Stimulated activated CD4-positive, alpha-beta T cell treated with anti-CD3 and anti-CD28 coated beads, Interleukin-2, amount 100 ng/mL, for 4 hours (primary cell): ENCODE measurements at regions not wholly inside any gene's neighbourhood (a gene's known extent, or its start where the extent isn't known, plus 50 kb on each side); places are given as distances from the start of the nearest gene placed in this dataset.

Experiments used
- DNase-seq: peaks from one replicate; pipeline ENCODE4 v3.0.0-alpha.2; 2020; ENCODE audit warnings: low read depth

DNA sequence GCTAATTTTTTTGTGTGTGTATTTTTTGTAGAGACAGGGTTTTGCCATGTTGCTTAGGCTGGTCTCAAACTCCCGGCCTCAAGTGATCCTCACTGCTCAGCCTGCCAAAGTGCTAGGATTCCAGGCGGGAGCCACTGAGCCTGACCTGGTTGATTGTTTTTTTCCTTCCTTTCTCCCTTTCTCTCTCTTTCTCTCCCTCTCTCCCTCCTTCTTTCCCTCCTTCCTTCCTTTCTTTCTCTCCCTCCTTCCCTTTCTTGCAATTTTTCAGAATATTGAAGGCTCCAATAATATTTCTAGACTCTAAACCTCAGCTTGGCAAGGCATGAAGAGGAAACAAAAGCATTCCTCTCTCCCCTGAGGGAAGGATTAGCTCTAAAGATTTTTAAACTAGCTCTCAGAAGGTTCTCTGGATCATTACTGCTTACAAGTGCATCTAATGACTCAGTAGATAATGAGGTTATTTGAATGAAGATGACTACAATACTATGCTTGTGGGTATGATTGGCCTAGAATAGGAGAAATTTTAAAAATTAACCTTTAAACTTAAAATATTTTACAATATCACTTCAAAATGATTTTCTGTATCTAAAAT is 68.5 kb upstream of the GADD45A start:
- no peak for DNase-seq

DNA sequence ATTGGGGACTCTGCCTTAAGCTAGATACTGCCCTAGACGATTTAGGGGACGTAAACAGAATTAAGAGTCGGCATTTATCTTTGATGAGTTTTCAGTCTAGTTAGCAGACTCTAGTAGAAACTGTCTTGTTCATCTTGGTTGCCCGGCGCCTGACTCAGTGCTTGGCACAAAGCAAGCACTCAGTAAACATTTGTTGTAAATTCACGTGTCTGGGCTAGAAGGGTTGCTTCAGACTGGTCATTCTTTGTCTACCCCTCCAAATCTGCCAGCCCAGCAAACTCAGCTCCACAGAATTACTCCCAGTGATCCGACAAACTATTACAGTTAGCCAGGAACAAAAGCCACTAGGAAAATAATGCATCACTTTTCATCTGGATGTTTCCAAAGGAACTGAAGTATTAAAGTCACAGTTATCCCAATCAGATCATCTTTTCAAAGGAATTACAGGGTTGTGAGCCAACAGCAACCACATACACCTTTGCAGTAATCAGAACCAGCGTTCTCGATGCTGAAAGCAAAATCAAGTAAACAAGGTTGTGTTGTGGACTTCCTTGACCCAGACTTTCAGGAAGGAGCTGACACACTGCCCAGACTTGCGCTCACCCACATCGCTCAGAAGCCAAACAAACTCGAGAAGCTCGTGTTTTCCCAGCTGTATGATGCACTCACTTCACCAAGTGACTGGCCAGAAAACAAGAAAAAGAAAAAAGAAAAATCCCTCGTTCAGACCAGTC is 66.5 kb upstream of the GADD45A start:
- no peak for DNase-seq

DNA sequence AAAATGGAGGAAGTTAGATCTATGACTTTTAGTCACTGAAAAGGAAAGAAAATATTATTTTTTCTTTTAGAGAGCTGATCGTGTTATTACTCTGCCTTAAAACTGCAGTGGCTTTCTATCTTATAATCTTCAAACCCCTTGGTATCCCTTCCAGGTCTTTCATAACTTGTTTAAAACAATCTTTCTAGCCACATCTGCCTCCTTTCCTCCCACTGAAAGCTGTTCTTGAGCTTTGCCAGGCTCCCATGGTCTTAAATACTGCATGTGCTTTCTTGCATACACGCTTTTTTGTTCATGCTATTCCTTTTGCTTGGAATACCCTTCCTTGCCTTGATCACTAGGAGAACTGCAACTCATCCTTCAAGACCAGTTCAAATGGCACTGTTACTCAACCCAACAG is 65.9 kb upstream of the GADD45A start:
- no peak for DNase-seq

DNA sequence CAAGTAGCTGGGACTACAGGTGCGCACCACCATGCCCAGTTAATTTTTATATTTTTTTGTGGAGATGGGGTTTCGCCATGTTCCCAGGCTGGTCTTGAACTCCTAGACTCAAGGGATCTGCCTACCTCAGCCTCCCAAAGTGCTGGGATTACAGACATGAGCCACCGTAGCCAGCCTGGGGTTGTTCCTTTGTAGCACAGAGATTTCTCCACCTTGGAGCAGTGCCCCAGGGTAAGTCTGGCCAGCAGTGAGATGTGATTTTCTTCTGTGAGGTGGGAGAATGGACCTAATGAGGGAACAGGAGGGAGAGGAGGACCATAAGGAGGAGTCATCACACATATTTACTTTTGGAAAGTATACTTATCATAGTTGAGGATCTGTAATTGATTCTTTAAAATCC is 61.1 kb upstream of the GADD45A start:
- DNase-seq = no peak

DNA sequence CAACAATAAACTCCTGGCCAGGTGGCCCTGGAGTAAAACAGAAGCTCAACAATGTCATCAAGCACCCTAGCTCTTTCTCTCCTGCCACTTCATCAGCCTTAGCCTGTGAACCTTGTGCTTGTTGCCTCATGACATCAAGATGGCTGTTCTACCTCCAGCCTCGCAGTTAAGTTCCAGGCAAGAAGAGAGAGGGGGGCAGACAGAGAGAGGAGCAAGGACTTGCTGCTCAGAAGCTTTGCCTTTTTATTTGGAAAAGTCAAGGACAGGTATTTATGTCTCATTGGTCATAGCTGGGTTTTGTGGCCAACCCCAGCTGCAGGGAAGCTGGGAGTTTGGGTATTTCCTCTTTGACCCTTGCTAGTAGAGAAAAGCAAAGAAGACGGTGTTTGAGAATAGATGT is 60.3 kb upstream of the GADD45A start:
- no peak for DNase-seq

DNA sequence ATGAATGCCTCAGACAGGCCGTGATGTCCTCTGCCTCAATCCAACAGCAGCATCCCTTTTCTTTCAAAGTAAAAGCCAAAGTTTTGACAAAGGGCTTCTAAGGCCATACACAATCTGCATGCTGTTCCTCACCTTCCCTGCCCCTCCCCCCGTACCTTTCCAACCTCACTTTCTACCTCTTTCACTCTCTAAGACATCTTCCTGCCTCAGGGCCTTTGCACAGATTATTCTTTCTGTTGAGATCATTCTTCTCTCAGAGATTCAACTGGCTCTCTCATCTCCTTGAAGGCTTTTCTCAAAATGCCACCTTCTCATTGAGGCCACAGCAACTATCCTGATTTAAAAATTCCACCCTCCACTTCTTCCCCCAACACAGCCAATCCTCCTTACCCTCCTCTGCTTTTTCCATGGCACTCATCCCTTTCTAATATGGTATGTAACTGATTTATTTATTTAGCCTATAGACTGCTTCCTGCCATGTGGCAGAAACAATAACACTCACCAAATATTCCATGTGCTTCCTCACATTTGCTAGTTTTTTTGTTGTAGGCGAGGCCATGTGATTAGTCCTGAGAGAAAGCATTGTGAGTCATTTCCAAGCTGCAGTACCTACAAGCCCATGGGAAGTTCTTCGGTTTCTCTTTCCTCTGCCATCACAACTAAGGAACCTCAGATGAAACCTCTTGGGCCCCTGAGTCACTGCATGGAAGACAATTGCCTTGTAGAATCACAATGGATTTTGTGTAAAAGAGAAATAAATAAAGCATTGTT is 58.7 kb upstream of the GADD45A start:
- DNase-seq = no peak

DNA sequence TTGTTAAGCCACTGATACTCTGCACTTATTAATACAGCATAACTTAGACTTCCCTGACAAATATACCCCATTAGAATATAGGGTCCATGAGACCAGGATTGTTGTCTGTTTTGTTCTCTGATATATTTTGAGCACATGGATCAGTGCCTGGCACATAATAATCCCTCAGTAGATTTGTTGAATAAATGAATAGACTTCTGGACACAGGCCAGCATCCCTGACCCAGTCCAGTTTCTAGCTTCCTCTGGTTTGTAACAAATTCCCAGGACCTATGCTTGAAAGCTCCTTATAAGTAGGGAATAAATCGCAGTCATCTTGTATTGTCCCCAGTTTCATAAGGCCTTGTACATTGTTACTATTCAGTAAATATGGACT is 58.2 kb upstream of the GADD45A start:
- DNase-seq = no peak

DNA sequence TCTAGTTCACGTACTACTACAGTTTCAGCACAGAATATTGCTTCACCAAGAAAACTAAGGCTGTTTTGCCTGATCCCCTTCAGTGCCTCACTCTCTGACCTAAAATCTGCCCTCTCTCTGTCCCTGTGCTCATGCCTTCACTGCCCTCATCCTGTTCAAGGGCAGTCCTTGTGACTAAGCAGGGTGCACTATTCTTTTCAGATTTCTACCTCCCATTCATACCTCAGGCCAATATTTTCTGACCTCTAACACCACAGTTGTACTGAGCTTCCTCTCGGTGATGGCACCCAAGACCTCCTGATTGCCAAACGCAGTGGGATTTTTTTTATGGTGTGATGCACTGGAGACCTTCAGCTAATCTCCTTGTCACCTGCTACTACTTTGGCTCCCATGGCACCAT is 57.7 kb upstream of the GADD45A start:
- no peak for DNase-seq

DNA sequence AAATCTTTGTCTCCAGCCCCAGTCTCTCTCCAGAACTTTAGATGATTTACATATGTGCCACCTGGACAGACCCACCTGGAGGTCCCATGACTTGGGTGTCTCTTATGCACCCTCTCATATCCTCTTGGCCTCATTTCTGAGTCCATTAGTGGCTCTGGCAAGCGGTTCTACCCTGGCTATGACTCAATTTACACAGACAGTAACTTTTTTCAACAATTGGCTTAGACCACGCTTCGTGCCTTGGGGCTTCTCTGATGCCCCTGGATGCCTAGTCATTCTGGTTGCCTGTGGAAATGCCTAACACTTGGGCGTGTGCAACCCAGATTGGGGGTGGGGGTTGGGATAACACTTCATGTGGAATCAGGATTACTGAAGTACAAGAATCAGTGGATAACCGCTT is 57.1 kb upstream of the GADD45A start:
- no peak for DNase-seq

DNA sequence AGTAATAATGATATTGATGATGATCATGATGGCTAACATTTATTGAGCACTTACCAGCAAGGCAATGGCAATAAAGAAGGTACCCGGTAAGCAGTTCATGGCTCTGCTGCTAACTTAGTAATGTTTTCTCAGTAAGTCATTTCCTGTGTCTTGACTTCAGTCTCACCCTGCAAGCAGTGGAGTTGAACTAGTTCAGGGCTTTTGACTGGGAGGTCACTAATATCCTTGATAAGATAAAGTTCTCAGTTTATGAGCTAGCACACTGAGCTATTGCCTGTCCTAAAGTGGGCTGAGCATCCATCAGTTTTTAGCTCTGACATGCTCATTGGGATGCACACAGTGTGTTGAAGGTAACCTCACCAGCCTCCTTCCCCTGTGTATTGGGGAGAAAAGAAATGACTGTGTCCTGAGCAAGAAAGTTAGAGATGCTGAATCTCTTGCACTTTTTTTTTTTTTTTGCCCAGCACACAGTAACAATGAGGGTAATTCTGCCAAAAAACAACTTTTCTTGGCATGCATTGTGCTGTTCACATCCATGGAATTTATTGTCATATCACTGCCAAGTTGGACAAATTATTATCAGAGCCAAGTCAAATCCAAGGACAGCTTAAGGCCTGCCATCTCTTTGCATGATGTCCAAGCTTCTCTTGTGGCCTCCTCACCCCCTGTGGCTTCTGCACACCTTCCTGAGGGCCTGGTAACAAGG is 55.5 kb upstream of the GADD45A start:
- DNase-seq = no peak

DNA sequence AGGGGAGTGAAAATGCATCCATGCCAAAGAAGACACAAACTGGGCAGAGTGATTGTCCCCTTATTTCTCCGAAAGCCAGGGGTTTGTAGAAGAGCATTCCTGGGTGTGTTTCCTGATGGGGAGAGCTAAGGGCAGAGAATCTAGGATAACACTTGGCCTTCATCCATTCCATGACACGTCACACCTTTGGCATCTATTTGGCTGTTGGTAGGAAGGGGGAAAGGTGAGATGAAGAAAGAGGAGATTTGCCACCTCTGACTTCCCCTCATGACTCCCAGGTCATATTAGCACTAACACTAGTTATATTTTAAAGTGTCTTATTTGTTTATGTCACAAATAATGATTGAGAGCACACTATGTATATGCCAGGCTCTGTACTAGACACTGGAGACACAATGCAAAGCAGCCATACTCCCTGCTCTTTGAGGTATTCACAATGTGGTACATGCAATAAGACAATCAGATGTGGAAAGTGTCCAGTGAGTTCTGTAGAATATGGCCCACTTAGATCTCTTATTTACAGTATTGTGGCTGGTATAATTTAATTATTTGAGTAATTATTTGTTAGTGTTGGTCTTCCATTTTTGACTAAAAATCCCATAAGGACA is 54.5 kb upstream of the GADD45A start:
- no peak for DNase-seq

DNA sequence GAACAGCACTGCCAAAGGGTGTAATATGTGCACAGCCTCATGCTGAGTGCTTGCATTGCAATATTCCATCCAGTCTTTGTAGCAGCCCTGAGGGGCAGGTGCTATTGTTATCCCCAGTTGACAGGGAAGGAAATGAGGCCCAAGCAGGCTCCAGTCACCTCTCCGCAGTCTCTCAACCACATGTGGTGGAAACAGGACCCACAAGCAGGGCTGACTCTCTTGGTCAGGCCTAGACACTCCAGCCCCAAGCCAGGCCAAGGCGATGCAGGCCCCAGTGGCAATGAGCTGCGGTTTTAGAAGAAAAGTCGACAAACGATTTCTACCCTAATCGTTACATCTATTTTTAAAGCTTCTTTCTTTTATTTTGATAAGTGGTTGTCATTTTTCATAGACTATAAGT is 52.6 kb upstream of the GADD45A start:
- no peak for DNase-seq

DNA sequence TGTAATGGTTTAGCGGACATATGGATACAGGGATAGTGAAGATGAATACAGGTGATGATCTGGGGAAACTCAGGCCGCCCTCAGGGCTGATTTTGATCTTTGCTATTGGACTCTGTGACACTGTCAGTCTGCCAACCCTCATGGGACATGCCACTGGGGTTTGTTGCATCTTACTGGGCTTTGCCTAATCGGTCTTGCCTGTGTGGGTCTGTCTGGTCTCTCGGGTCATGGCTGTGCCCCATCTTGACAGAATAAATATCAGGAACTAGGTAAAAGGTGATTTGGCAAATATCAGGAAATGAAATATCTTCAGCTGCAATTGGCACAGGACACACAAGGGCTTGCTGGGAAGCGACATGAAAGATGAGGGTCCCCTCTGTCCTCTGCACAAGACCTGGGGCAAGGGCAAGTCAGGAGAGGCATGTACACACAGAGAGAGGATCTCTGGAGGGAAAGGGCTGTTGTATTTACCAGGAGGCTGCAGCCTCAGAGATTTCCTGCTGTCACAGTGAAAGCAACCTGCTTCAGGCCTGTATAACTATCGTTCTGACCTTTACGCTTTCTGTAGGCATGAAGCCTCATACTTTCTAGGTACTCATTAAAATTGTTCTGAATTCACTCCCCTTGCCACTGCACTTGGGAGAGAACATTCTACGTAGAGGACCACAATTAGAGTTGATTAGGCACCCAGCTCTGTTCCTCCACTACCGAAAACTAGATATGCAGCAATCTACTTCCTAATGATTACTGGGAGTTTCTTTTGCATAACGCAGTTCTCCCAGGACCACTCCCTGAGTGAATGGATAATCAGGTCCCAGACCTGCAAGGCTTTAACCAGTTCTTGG is 52.0 kb upstream of the GADD45A start:
- DNase-seq = no peak

DNA sequence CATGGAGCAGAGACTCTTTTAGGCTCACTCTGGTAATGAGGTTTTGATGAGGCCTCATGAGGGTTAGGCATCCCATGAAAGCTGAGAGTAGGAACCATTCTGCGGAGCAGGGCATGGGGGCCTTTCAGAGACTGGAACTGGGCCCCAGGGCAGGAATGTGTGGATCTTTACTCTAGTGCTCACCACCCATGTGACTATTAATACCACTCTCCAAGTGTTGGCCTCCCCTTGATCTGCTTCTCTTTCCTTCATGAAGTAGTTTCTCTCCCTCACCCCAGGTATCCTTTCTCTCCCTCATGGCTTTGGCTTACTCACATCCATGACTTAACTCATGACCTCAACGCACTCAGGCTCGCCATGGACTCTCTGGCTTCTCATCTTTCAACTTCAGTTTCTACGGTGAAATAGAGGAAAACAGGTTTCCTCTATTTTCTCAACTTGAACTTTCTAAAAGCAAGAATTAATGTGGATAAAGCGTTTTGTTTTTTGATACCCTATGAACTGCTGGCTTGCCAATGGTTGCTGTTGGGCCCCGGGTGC is 50.5 kb upstream of the GADD45A start:
- no peak for DNase-seq

DNA sequence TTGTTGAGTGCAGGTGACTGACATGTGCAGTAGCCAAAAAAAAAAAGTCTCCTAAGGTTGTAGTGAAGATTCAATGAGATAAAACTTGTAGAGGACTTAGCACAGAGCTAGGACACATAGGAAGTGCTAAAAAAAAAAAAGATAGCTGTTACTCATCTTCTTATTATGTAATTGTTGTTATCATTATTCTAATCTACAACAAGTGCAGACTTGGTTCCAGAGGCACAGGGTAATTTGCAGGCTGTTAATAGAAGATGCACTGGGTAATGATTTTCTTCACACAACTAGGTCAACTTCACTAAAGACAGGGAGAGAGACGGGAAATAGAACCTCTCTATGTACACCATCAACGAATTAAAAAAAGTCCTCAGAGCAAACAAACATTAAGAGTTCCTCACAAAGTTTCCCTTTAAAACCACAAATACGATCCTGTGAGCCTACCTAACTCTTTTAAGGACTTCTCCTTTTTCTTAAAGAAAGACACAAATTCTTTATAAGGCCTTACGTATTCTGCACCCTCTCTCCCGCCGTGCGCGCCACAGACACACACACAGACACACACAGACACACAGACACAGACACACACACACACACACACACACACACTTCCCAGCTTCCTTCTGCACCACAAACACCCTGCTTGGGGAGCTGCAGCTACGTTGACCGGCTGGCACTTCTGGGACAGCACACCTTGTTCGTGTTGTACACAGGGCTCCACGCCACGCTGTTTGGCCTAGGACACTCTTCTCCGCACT is 49.8 kb upstream of the GADD45A start:
- DNase-seq = no peak
